TTC549 (cell line): ENCODE measurements at regions not wholly inside any gene's neighbourhood (a gene's known extent, or its start where the extent isn't known, plus 50 kb on each side); places are given as distances from the start of the nearest gene placed in this dataset.

Source experiments
- FAIRE-seq: peaks from 2 replicates; lab custom pipeline; 2012; peaks lifted over from hg19 to GRCh38; lab: Jason Lieb, UNC

DNA sequence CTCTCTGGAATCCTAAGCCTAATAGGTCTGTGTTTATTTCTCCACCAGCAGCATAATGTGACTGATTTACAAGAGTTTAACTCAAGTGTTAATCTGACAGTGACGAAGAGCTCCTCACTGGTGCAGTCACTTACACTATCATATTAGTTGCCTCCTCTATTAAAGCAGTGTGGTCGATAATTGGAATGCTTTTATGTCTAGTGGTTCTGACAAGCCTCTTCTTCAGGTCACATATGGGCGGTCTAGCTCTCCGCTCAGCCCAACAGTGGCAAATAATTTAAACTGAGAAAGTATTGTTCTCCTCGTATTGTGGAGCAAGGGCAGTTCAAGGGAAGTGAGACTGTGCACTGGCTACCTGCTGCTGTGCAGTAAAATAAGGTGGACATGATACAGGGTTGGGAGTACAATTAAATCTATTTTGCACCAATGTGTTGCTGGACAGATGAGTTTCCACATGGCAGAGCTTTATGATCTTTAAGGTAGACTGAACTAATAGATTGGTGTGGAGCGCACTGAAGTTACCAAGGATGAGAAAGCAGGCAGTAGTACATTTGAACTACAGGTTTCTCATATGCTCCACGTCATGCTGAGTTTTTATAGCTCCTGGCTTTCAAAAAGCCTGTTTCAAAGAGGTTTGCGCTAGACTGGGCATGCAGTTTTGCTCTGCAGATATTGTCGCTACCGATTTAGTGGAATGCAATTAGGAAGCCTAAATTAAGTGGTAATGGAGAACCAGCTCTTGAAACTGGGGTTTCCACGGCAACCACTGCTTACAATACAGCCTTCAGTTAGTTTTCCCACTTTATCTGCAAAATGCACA, 151.7 kb upstream of the POU3F3 start:
- no peak for FAIRE-seq

DNA sequence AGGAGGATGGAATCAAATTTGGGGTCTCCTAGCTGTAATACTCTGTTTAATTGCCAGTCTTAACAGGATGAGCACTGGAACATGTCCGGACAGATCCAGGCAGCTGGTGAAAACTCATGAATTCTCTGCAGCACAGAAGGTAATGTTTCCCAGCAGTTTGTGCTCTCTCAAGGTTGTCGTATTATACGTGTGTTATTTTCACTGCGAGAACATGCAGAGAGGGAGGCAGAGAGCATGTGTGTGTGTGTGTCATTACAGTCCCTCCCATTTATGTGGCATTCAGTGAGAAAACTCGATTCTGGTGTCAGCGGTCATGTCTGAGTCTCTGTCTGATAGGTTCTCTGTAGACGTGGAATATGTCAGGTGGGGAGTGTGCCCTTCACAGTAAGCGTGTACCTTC, 150.2 kb upstream of the POU3F3 start:
- FAIRE-seq = no peak

GRCh38 chr2:104704496-104705245, 149.2 kb upstream of the POU3F3 start:
- no peak for FAIRE-seq

DNA sequence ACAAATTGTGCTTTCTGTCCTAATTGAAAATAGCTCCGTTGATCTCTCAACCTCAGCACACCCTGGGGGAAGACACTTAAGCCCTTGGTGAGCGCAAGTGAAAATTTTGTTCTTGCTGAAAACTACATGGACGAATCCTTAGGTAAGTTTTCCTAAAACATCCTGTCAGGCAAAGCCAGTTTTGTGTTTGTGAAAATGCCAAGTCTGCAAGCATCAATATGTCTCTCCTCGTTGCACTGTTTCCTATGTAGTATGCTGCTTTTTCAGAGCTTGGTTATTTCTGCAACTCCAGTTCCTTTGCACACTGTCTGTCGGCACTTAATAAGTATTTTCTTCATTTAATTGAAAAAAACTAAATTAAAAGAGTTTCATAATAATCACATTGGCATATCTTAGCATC, 146.9 kb upstream of the POU3F3 start:
- FAIRE-seq = no peak

DNA sequence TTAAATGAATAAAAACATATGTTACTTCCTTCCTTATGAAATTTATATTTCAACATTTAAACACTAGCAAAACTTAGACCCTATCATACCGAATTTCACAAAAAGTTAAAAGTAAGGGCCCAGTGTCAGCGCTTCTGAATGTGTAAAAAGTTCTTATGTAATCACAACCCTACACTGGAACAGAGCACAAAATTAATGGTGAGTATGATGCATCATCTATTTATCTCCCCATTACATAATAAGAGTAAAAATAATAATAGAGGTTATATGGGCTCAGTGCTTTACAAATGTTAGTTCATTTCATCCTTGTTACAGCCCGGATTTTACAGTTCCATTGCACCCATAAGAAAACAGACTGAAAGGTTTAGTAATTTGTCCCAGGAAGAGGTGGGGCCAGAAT, 144.9 kb upstream of the POU3F3 start:
- no peak for FAIRE-seq

DNA sequence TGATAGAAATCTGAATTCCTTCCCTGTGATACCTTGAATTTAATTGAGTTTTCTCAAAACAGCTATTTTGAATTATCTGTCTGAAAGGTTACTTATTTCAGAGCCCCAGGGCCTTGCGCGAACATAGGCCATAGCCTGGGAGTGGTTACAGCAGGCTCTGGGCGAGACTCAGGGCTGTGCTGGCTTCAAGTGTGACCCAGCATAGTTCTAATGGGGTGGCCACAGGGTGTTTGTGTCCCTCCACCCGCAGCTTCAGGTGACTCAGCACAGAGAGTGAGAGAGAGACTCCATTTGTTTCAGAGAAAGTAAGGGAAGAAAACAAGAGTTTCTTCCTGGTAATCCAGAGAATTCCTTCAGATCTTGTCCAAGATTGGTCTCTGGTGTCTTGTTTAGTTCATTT, 137.9 kb upstream of the POU3F3 start:
- no peak for FAIRE-seq

- FAIRE-seq = no peak
Observed at GRCh38 chr2:104733226-104733943, 120.5 kb upstream of the POU3F3 start.

DNA sequence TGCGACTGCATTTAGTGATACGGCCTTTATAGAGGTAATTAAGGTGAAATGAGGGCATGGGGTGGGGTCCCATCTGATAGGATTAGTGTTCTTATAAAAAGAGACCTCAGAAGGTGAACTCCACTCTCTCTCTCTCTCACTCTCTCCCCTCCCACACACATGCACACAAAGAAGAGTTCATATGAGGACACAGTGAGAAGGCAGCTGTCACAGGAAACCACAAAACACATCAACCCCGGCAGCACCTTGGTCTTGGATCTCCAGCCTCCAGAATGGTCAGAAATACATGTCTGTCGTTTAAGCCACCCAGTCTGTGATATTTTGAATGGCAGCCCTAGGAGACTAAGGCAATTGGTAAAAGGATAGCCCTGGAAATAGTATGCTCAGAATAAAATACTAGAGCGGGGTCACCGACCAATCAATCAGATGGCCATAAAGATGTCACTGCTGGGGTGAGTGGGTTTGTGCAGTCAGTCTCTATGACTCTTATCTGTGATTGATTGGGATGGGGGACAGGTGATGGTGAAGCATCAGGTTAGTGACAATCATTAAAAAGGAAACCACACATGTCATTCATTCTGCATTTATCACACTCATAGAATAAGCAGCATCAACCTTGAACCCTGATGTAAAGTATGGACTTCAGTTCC, 118.9 kb upstream of the POU3F3 start:
- FAIRE-seq = no peak

- FAIRE-seq = no peak
Observed at GRCh38 chr2:104736026-104736425, 117.9 kb upstream of the POU3F3 start.

GRCh38 chr2:104741860-104742259, 112.1 kb upstream of the POU3F3 start:
- no peak for FAIRE-seq

- no peak for FAIRE-seq
Observed at GRCh38 chr2:104744537-104744936, 109.4 kb upstream of the POU3F3 start.

GRCh38 chr2:104745846-104746245, 108.1 kb upstream of the POU3F3 start:
- no peak for FAIRE-seq

DNA sequence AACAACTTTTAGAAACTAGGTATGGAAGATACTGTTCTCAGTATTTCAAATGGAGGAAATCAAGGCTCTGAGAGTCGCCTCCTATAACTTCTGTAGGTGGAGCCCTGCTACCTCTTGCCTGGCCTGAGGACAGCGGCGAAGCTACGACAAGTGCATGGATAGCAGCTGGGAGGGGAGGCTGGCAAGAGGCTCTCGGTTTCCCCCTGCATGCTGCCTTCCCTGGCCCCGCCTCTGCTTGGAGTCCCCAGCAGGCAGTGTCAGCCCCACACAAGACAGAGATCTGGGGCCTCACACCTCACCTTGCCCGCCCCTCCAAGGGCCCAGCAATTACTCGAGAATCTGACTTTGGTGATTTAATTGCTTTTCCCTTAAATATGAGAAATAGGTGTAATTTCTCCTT, 107.6 kb upstream of the POU3F3 start:
- FAIRE-seq = no peak

DNA sequence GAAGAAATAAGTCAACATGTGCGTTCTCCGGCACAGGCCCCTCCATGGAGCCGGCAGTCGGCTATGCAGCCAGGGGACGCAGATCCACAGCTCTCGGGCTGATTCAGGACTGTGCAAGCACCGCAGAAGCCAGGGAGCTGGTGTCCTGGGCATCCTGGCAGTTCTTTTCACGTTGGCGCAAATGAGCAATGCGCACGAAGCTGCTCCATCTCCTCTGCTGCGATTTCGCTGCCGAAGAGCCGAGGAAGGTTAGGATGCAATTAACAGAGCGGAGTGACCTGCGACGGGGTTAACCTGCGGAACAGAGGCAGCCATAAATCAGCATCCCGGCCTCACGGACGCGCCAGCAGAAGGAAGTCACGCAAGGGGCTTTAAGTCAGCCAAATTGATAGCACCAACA, 107.1 kb upstream of the POU3F3 start:
- no peak for FAIRE-seq

DNA sequence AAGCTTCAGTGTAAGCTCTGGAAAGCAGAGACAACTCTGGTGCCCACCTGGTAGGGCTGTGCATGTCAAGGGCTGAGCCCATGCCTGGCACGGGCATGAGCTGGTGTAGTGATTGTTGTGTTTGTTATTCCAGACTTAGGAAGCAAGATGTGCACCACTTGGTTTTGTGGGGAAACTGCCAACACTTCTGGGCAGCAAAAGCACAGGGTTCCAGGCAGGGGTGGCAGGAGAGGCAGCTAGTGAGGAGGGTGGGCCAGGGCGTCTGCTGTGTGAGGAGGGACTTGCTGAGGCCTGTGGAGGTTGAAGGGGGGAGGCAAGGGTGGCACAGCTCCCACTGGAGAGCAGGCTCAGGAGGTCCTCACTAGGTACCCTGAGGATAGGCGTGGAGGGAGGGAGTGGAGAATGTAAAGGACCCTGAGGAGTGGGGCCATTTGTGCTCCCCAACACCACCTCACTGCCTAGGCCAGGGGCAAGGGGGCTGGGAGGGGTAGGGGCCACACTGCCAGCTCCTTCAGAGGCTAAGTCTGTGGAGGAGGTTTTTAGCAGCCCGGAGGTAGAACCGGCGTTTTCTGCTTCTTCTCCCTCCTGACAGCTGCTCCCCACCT, 104.0 kb upstream of the POU3F3 start:
- FAIRE-seq = no peak

DNA sequence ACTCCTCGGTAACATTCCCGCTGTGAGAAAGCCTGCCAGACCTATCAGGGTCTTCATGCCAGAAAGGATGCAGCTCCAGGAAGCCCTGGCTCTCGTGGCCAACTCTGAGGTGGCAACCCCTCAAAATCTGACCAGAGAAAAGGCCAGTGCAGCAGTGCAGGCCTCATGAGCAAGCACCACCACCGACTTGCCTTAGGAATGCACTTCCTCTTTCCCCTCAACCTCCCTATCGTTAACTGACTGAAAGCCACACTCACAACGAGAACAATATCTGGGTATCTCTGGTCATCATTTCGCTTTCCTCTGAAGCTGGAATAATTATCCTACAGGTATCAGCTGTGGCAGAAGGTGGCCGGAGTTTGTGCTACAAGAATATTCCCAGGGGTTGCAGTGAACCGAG, 101.4 kb upstream of the POU3F3 start:
- no peak for FAIRE-seq

- FAIRE-seq = no peak
Observed at GRCh38 chr2:104755026-104755878, 98.7 kb upstream of the POU3F3 start.

GRCh38 chr2:104756118-104756517, 97.8 kb upstream of the POU3F3 start:
- FAIRE-seq = no peak

DNA sequence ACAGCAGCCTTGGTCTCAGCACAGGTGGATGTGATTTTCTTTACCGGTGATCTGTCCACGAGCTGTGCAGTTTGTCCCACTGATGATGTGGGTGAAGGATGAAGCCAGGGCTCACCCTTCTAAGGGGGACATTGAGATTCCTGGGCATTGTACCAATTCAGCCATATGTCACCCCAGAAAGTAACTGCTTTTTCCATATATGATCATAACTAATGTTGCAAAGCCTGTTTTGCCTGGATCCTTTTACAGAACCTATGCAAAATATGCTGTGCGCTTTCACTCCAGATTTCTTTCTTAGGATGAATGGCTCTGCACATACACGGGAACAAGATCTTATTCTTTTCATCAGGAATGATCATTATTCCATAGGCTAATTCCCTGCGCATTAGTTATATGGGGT, 96.9 kb upstream of the POU3F3 start:
- no peak for FAIRE-seq

GRCh38 chr2:104758199-104758620, 95.7 kb upstream of the POU3F3 start:
- no peak for FAIRE-seq

GRCh38 chr2:104762031-104762430, 91.9 kb upstream of the POU3F3 start:
- no peak for FAIRE-seq
